Right cardiac atrium (tissue), 5 donors: ENCODE measurements at regions not wholly inside any gene's neighbourhood (a gene's known extent, or its start where the extent isn't known, plus 50 kb on each side); places are given as distances from the start of the nearest gene placed in this dataset.
A peak's percentile ranks its signal among the peaks of the same experiment; 100 is the strongest.

Experiments
- ATAC-seq, 2 donors: fragments of 200-7000 bp; cut with Tn5 transposase; one replicate each; pipeline versions ENCODE4 v1.8.0 to v1.9.1; 2020; ENCODE audit warnings: moderate library complexity in 2 of 2, mild to moderate bottlenecking in 1 of 2
- DNase-seq, 3 donors: peaks; one replicate each; pipeline ENCODE4 v3.0.0-alpha.2; 2020
- H3K27ac ChIP-seq: one replicate; pipeline ENCODE4 v1.5.1; 2013; ENCODE audit warnings: mild to moderate bottlenecking, low read length, control low read depth, moderate library complexity
- H3K27me3 ChIP-seq: one replicate; pipeline ENCODE4 v1.6.1; 2013; ENCODE audit not compliant: control insufficient read depth, insufficient read depth
- H3K4me1 ChIP-seq: one replicate; pipeline ENCODE4 v1.6.1; 2013; ENCODE audit warnings: low read length; ENCODE audit not compliant: control insufficient read depth, insufficient read depth
- H3K4me3 ChIP-seq: one replicate; pipeline ENCODE4 v1.5.1; 2013; ENCODE audit warnings: low read length, control low read depth
- H3K9me3 ChIP-seq: one replicate; pipeline ENCODE4 v1.6.1; 2013; ENCODE audit warnings: low read length; ENCODE audit not compliant: control insufficient read depth
- WGBS: extraction: QIAGEN DNeasy Blood & Tissue Kit; methylation state at CpG from one replicate; pipeline ENCODE4 v1.1.7; 2013; 5-methylcytosine and 5-hydroxymethylcytosine counted together
- intact Hi-C, 4 donors: fragments of 100-400 bp; cut with DNase I; formaldehyde crosslinking; loops; one replicate each; pipeline versions ENCODE4 v1.11.0 to v1.14.0; 2022 to 2023
- donor health status: healthy with polysubstance abuse.
- donor health status: DM: no; HTN: yes; CAD: no.
- donor health status: DM: no; HTN: no; CAD: no.
- donor health status: DM: no; HTN: yes; CAD: no; lungs with severe emphysema.
- donor health status: DM: yes; HTN: yes; CAD: no.

- DNase-seq, result no peak
- Histone ChIP-seq H3K4me3 (no peak overlapping the region), H3K4me1 (no peaks in the 10 kb centered on the region), H3K27ac (no peak overlapping the region), H3K27me3 (no peaks in the 10 kb centered on the region), H3K9me3 (no peaks in the 10 kb centered on the region)
- intact Hi-C loops, result no loop called here
- ATAC-seq, result no peak
- 42% methylated on average over 19 of the region's 19 CpGs for WGBS
Observed at GRCh38 chr10:131841131-131841660, 59.6 kb upstream of the PPP2R2D start.

- 79% methylated on average over 19 of the region's 19 CpGs for WGBS
- H3K27me3 ChIP-seq, result no peaks in the 10 kb centered on the region
- DNase-seq, result peak in 1 of 3 donors; percentile 45
- H3K9me3 ChIP-seq, result no peaks in the 10 kb centered on the region
- H3K4me3 ChIP-seq, result no peak overlapping the region
- intact Hi-C loops, result no loop called here
- H3K27ac ChIP-seq, result no peak overlapping the region
- no peaks in the 10 kb centered on the region for H3K4me1 ChIP-seq
- peak in 1 of 2 donors; percentile 22 for ATAC-seq
Observed at GRCh38 chr10:131841661-131842139, 59.1 kb upstream of the PPP2R2D start.

GRCh38 chr10:131842351-131843088 is 58.3 kb upstream of the PPP2R2D start:
- H3K27me3 ChIP-seq, result no peaks in the 10 kb centered on the region
- intact Hi-C loops, result no loop called here
- H3K4me3 ChIP-seq, result no peak overlapping the region
- DNase-seq (no peak), ATAC-seq (no peak)
- no peaks in the 10 kb centered on the region for H3K9me3 ChIP-seq
- 82% methylated on average over 14 of the region's 14 CpGs for WGBS
- H3K27ac ChIP-seq, result no peak overlapping the region
- H3K4me1 ChIP-seq, result no peaks in the 10 kb centered on the region

- WGBS, result 88% methylated on average over 8 of the region's 8 CpGs
- H3K27ac ChIP-seq, result no peak overlapping the region
- intact Hi-C loops, result no loop called here
- no peaks in the 10 kb centered on the region for H3K9me3 ChIP-seq
- no peak overlapping the region for H3K4me3 ChIP-seq
- H3K27me3 ChIP-seq, result no peaks in the 10 kb centered on the region
- DNase-seq (no peak), ATAC-seq (no peak)
- no peaks in the 10 kb centered on the region for H3K4me1 ChIP-seq
Observed at GRCh38 chr10:131843089-131843595, 57.7 kb upstream of the PPP2R2D start.

- Histone ChIP-seq H3K9me3 (no peaks in the 10 kb centered on the region), H3K27me3 (no peaks in the 10 kb centered on the region), H3K4me1 (no peaks in the 10 kb centered on the region), H3K27ac (no peak overlapping the region), H3K4me3 (no peak overlapping the region)
- DNase-seq, result peak in 1 of 3 donors; percentile 46
- intact Hi-C loops, result no loop called here
- no peak for ATAC-seq
- WGBS, result 91% methylated on average over 16 of the region's 16 CpGs
Observed at GRCh38 chr10:131843881-131844284, 56.9 kb upstream of the PPP2R2D start.

- no peak for ATAC-seq
- DNase-seq, result no peak
- Histone ChIP-seq H3K27ac (no peak overlapping the region), H3K27me3 (no peaks in the 10 kb centered on the region), H3K9me3 (no peaks in the 10 kb centered on the region), H3K4me3 (no peak overlapping the region), H3K4me1 (no peaks in the 10 kb centered on the region)
- WGBS, result 88% methylated on average over 22 of the region's 22 CpGs
- intact Hi-C loops, result no loop called here
Observed at GRCh38 chr10:131844529-131845084, 56.2 kb upstream of the PPP2R2D start.

GRCh38 chr10:131845505-131846239 is 55.1 kb upstream of the PPP2R2D start:
- no peak overlapping the region for H3K4me3 ChIP-seq
- H3K9me3 ChIP-seq, result no peaks in the 10 kb centered on the region
- ATAC-seq (no peak), DNase-seq (no peak)
- no peak overlapping the region for H3K27ac ChIP-seq
- 86% methylated on average over 26 of the region's 26 CpGs for WGBS
- no peaks in the 10 kb centered on the region for H3K27me3 ChIP-seq
- intact Hi-C loops, result no loop called here
- no peaks in the 10 kb centered on the region for H3K4me1 ChIP-seq

- no peaks in the 10 kb centered on the region for H3K4me1 ChIP-seq
- no peak for ATAC-seq
- H3K9me3 ChIP-seq, result no peaks in the 10 kb centered on the region
- H3K27ac ChIP-seq, result no peak overlapping the region
- DNase-seq, result peak in 1 of 3 donors; percentile 27
- H3K27me3 ChIP-seq, result no peaks in the 10 kb centered on the region
- intact Hi-C loops, result no loop called here
- no peak overlapping the region for H3K4me3 ChIP-seq
- 61% methylated on average over 26 of the region's 26 CpGs for WGBS
Observed at GRCh38 chr10:131846240-131847101, 54.3 kb upstream of the PPP2R2D start.

GRCh38 chr10:131847241-131847783 is 53.5 kb upstream of the PPP2R2D start:
- no peak for DNase-seq
- 81% methylated on average over 25 of the region's 25 CpGs for WGBS
- ATAC-seq, result no peak
- no peaks in the 10 kb centered on the region for H3K9me3 ChIP-seq
- intact Hi-C loops, result no loop called here
- H3K27ac ChIP-seq, result no peak overlapping the region
- no peaks in the 10 kb centered on the region for H3K4me1 ChIP-seq
- no peak overlapping the region for H3K4me3 ChIP-seq
- H3K27me3 ChIP-seq, result no peaks in the 10 kb centered on the region

GRCh38 chr10:131848296-131848695 is 52.5 kb upstream of the PPP2R2D start:
- Histone ChIP-seq H3K4me1 (no peaks in the 10 kb centered on the region), H3K27ac (no peak overlapping the region), H3K9me3 (no peaks in the 10 kb centered on the region), H3K27me3 (no peaks in the 10 kb centered on the region), H3K4me3 (no peak overlapping the region)
- intact Hi-C loops, result no loop called here
- ATAC-seq, result no peak
- WGBS, result 82% methylated on average over 11 of the region's 11 CpGs
- DNase-seq, result no peak
